Ascending aorta (tissue), 2 donors: ENCODE measurements at regions not wholly inside any gene's neighbourhood (a gene's known extent, or its start where the extent isn't known, plus 50 kb on each side); places are given as distances from the start of the nearest gene placed in this dataset.

Experiments used
- DNase-seq, 2 donors: peaks; one replicate each; pipeline ENCODE4 v3.0.0-alpha.2; 2019; ENCODE audit warnings: low spot score in 2 of 2
- H3K27ac ChIP-seq, 2 donors: fragments of 200-600 bp; sonication (generic); one replicate each; pipeline ENCODE4 v1.5.1; 2016 to 2017; ENCODE audit warnings: mild to moderate bottlenecking in 1 of 2
- H3K27me3 ChIP-seq: fragments of 200-600 bp; sonication (generic); one replicate; pipeline ENCODE4 v1.5.1; 2017
- H3K36me3 ChIP-seq, 2 donors: fragments of 200-600 bp; sonication (generic); one replicate each; pipeline ENCODE4 v1.5.1; 2016
- H3K4me1 ChIP-seq, 2 donors: fragments of 200-600 bp; sonication (generic); one replicate each; pipeline ENCODE4 v1.5.1; 2016 to 2017; ENCODE audit warnings: mild to moderate bottlenecking in 1 of 2
- H3K4me3 ChIP-seq, 2 donors: fragments of 200-600 bp; sonication (generic); one replicate each; pipeline ENCODE4 v1.5.1; 2016 to 2017; ENCODE audit warnings: mild to moderate bottlenecking in 1 of 2
- H3K9me3 ChIP-seq, 2 donors: fragments of 200-600 bp; sonication (generic); one replicate each; pipeline ENCODE4 v1.5.1; 2016
- intact Hi-C: fragments of 100-400 bp; cut with DNase I; formaldehyde crosslinking; loops from one replicate; pipeline ENCODE4 v1.15.1; 2023
- TF ChIP-seq, protein P1 (sequence below), 3 experiments: fragments of 200-600 bp in 2 of 3; fragments of 450-650 bp in 1 of 3; sonication (generic) in 2 of 3; IDR thresholded peaks; one replicate each; pipeline ENCODE4 v1.5.1; 2016 to 2019; ENCODE audit warnings: antibody characterized with exemption in 3 of 3, mild to moderate bottlenecking in 1 of 3, moderate library complexity in 1 of 3

- TF ChIP-seq, protein P1, sequence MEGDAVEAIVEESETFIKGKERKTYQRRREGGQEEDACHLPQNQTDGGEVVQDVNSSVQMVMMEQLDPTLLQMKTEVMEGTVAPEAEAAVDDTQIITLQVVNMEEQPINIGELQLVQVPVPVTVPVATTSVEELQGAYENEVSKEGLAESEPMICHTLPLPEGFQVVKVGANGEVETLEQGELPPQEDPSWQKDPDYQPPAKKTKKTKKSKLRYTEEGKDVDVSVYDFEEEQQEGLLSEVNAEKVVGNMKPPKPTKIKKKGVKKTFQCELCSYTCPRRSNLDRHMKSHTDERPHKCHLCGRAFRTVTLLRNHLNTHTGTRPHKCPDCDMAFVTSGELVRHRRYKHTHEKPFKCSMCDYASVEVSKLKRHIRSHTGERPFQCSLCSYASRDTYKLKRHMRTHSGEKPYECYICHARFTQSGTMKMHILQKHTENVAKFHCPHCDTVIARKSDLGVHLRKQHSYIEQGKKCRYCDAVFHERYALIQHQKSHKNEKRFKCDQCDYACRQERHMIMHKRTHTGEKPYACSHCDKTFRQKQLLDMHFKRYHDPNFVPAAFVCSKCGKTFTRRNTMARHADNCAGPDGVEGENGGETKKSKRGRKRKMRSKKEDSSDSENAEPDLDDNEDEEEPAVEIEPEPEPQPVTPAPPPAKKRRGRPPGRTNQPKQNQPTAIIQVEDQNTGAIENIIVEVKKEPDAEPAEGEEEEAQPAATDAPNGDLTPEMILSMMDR (IDR thresholded peaks at IDR 0.05): no peak
- H3K4me3 ChIP-seq: no peak overlapping the region
- H3K27me3 ChIP-seq: no peaks in the 10 kb centered on the region
- no peaks in the 10 kb centered on the region for H3K9me3 ChIP-seq
- H3K27ac ChIP-seq: no peak overlapping the region
- no peak for DNase-seq
- intact Hi-C loops: no loop called here
- H3K36me3 ChIP-seq: no peaks in the 10 kb centered on the region
- H3K4me1 ChIP-seq: no peaks in the 10 kb centered on the region
Observed at GRCh38 chr17:34769049-34769448, 189.7 kb downstream of the TMEM132E start.

DNA sequence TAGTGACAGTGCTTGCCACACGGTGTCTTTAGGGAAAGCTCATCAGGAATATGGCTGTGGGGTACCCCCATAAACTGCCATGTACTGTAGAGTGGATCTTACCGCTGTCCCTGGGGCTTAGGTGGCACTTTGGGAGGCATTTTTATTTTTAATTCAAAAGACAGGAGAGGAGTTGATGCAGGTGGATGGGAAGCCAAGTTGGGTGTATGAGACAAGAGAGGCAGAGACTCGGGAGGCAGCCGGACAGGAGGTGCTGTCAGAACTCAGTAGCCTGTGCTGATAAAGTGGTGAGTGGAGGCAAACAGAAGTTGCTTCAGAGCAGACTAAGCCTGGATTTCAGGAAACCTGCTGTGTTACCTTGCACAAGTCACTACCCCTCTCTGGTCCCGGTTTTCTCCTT lies 185.9 kb downstream of the TMEM132E start:
- Histone ChIP-seq H3K9me3 (no peaks in the 10 kb centered on the region), H3K4me3 (no peak overlapping the region), H3K4me1 (no peaks in the 10 kb centered on the region), H3K27me3 (no peaks in the 10 kb centered on the region), H3K36me3 (no peaks in the 10 kb centered on the region), H3K27ac (no peak overlapping the region)
- intact Hi-C loops: no loop called here
- TF ChIP-seq, protein P1 (IDR thresholded peaks at IDR 0.05): no peak
- peak in 1 of 2 donors; percentile 19 for DNase-seq

- no peaks in the 10 kb centered on the region for H3K4me1 ChIP-seq
- DNase-seq: no peak
- H3K27ac ChIP-seq: no peak overlapping the region
- intact Hi-C loops: no loop called here
- H3K4me3 ChIP-seq: no peak overlapping the region
- H3K36me3 ChIP-seq: no peaks in the 10 kb centered on the region
- no peaks in the 10 kb centered on the region for H3K9me3 ChIP-seq
- H3K27me3 ChIP-seq: no peaks in the 10 kb centered on the region
- TF ChIP-seq, protein P1 (IDR thresholded peaks at IDR 0.05): no peak
Observed at GRCh38 chr17:34764716-34765115, 185.3 kb downstream of the TMEM132E start.

DNA sequence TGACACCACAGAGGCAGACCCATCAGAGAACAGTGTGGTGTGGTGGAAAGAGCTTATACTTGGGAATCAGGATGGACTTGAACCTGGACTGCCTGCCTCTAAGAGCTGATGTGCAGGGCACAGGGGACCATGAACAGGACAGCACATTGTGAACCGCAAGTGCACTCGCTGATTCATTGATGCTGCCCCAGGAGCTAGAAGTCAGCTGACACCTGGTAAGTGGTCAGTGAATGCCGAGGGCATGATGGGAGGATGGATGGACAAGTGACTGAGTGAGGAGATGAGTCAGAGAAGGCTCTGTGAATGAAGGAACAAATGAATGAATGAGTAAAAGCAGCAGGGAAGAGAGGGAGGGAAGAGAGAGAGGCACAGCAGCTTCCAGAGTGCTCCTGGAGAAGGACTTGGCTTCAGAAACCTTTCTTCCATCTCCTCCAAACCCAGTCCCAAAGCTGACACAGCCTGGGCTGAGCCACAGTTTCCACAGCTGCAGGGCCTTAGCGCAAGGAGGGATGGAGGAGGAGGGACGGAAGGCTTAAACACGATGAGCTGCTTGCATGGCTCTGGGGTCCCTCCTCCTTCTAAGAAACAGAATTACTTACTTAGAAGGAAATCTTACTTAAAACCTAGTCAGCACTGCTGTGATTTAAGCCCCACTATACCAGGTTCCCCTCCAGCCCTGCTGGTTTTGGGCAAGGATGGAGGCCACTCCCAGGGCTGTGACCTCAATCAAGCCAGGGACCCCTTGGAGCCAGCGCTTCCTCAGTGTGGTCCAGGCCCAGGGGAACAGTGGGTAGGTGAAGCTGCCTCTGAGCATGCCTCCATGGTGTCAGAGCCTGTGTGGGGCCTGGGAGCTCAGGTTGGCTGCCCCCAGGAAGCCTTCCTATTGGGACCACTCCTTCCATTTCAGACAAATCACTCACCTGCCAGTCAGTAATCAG lies 184.6 kb downstream of the TMEM132E start:
- Histone ChIP-seq H3K4me3 (no peak overlapping the region), H3K36me3 (no peaks in the 10 kb centered on the region), H3K9me3 (no peaks in the 10 kb centered on the region), H3K4me1 (no peaks in the 10 kb centered on the region), H3K27me3 (no peaks in the 10 kb centered on the region), H3K27ac (no peak overlapping the region)
- TF ChIP-seq, protein P1 (IDR thresholded peaks at IDR 0.05): no peak
- intact Hi-C loops: no loop called here
- peak in 1 of 2 donors; percentile 47 for DNase-seq

DNA sequence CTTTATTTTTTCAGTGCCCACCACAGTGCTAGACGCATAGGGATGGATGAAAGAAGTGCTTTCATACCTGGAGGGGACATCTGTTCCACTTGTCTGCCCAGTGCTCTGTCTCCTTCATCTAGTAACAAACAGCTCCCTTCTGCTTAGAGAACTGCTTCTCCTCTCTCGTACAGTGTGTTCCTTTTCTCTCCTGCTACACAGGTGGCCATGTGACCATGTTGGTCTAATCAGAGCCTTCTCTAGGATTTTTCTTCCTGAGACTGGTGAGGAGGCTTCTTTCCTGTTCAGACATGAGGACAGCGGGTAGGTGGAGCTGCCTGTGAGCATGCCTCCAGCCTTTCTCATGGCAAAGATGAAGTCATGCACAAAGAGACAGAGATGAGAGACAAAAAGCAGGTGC lies 182.7 kb downstream of the TMEM132E start:
- no peak overlapping the region for H3K4me3 ChIP-seq
- no peaks in the 10 kb centered on the region for H3K27me3 ChIP-seq
- intact Hi-C loops: no loop called here
- no peaks in the 10 kb centered on the region for H3K4me1 ChIP-seq
- H3K27ac ChIP-seq: no peak overlapping the region
- no peak for DNase-seq
- H3K9me3 ChIP-seq: no peaks in the 10 kb centered on the region
- TF ChIP-seq, protein P1 (IDR thresholded peaks at IDR 0.05): no peak
- no peaks in the 10 kb centered on the region for H3K36me3 ChIP-seq
